SHP77 (cell line): ENCODE measurements at regions not wholly inside any gene's neighbourhood (a gene's known extent, or its start where the extent isn't known, plus 50 kb on each side); places are given as distances from the start of the nearest gene placed in this dataset.
"Not testable (repeated sequence)": the region's sequence is repeated elsewhere in the genome, so short reads cannot be mapped to it uniquely, and the experiment has no call there.

Experiments used
- DNase-seq, 2 experiments: peaks; one replicate each; lab custom pipeline; 2025; lab: John Stamatoyannopoulos, UW

- DNase-seq: no peak
Observed at GRCh38 chr2:238722181-238722580, 125.7 kb upstream of the TWIST2 start.

- no peak for DNase-seq
Observed at GRCh38 chr2:238722883-238723282, 125.0 kb upstream of the TWIST2 start.

GRCh38 chr2:238723740-238724320, 124.1 kb upstream of the TWIST2 start:
- DNase-seq: not testable (repeated sequence)

- DNase-seq: no peak
Observed at GRCh38 chr2:238724728-238725127, 123.2 kb upstream of the TWIST2 start.

GRCh38 chr2:238725298-238725697, 122.6 kb upstream of the TWIST2 start:
- DNase-seq: no peak

GRCh38 chr2:238726670-238727584, 121.0 kb upstream of the TWIST2 start:
- no peak for DNase-seq

GRCh38 chr2:238727585-238728329, 120.1 kb upstream of the TWIST2 start:
- no peak for DNase-seq

GRCh38 chr2:238728330-238729260, 119.3 kb upstream of the TWIST2 start:
- no peak for DNase-seq

- no peak for DNase-seq
Observed at GRCh38 chr2:238729261-238729935, 118.5 kb upstream of the TWIST2 start.

- DNase-seq: no peak
Observed at GRCh38 chr2:238730001-238730669, 117.8 kb upstream of the TWIST2 start.

GRCh38 chr2:238730881-238731280, 117.0 kb upstream of the TWIST2 start:
- DNase-seq: no peak

- DNase-seq: no peak
Observed at GRCh38 chr2:238731961-238732360, 115.9 kb upstream of the TWIST2 start.

GRCh38 chr2:238738917-238739316, 109.0 kb upstream of the TWIST2 start:
- no peak for DNase-seq

- no peak for DNase-seq
Observed at GRCh38 chr2:238739668-238740067, 108.2 kb upstream of the TWIST2 start.

- DNase-seq: no peak
Observed at GRCh38 chr2:238741277-238741676, 106.6 kb upstream of the TWIST2 start.

GRCh38 chr2:238742066-238742465, 105.8 kb upstream of the TWIST2 start:
- no peak for DNase-seq

GRCh38 chr2:238742664-238743063, 105.2 kb upstream of the TWIST2 start:
- no peak for DNase-seq

- DNase-seq: peak; percentile 19 to 23
Observed at GRCh38 chr2:238743243-238744065, 104.4 kb upstream of the TWIST2 start.

- no peak for DNase-seq
Observed at GRCh38 chr2:238744951-238745350, 102.9 kb upstream of the TWIST2 start.

GRCh38 chr2:238745997-238746396, 101.9 kb upstream of the TWIST2 start:
- no peak for DNase-seq
